ENCODE measurements at regions not wholly inside any gene's neighbourhood (a gene's known extent, or its start where the extent isn't known, plus 50 kb on each side); places are given as distances from the start of the nearest gene placed in this dataset.

GRCh38 chr18:78625847-78626246 lies 353.8 kb upstream of the SALL3 start:
- no peak for DNase-seq (ENCODE audit: low read depth)

- DNase-seq (ENCODE audit: low read depth) = no peak
Observed at GRCh38 chr18:78627551-78628346, 351.9 kb upstream of the SALL3 start.

- no peak for DNase-seq (ENCODE audit: low read depth)
Observed at GRCh38 chr18:78629426-78629825, 350.2 kb upstream of the SALL3 start.

- DNase-seq (ENCODE audit: low read depth) = no peak
Observed at GRCh38 chr18:78630356-78630755, 349.3 kb upstream of the SALL3 start.

- DNase-seq (ENCODE audit: low read depth) = no peak
Observed at GRCh38 chr18:78630981-78631510, 348.6 kb upstream of the SALL3 start.

GRCh38 chr18:78632111-78632541 lies 347.5 kb upstream of the SALL3 start:
- DNase-seq (ENCODE audit: low read depth) = no peak

- DNase-seq (ENCODE audit: low read depth) = no peak
Observed at GRCh38 chr18:78634061-78634696, 345.4 kb upstream of the SALL3 start.

- DNase-seq (ENCODE audit: low read depth) = no peak
Observed at GRCh38 chr18:78635093-78635800, 344.4 kb upstream of the SALL3 start.

GRCh38 chr18:78636260-78636659 lies 343.4 kb upstream of the SALL3 start:
- DNase-seq (ENCODE audit: low read depth) = no peak

GRCh38 chr18:78637442-78638402 lies 341.9 kb upstream of the SALL3 start:
- DNase-seq (ENCODE audit: low read depth) = no peak

GRCh38 chr18:78639006-78639950 lies 340.3 kb upstream of the SALL3 start:
- no peak for DNase-seq (ENCODE audit: low read depth)

- no peak for DNase-seq (ENCODE audit: low read depth)
Observed at GRCh38 chr18:78640246-78640995, 339.2 kb upstream of the SALL3 start.

GRCh38 chr18:78641689-78642231 lies 337.9 kb upstream of the SALL3 start:
- no peak for DNase-seq (ENCODE audit: low read depth)

GRCh38 chr18:78642296-78642951 lies 337.2 kb upstream of the SALL3 start:
- no peak for DNase-seq (ENCODE audit: low read depth)

GRCh38 chr18:78643004-78643403 lies 336.6 kb upstream of the SALL3 start:
- no peak for DNase-seq (ENCODE audit: low read depth)

GRCh38 chr18:78643981-78644380 lies 335.6 kb upstream of the SALL3 start:
- no peak for DNase-seq (ENCODE audit: low read depth)

- no peak for DNase-seq (ENCODE audit: low read depth)
Observed at GRCh38 chr18:78645216-78645615, 334.4 kb upstream of the SALL3 start.

GRCh38 chr18:78647018-78647417 lies 332.6 kb upstream of the SALL3 start:
- DNase-seq (ENCODE audit: low read depth) = no peak

GRCh38 chr18:78649421-78649820 lies 330.2 kb upstream of the SALL3 start:
- DNase-seq (ENCODE audit: low read depth) = no peak
